Endothelial cell of umbilical vein (primary cell): ENCODE measurements at regions not wholly inside any gene's neighbourhood (a gene's known extent, or its start where the extent isn't known, plus 50 kb on each side); places are given as distances from the start of the nearest gene placed in this dataset.

Experiments used
- BruUV-seq: library from RNA; stranded (reverse); fragments of 400-500 nt; replicated peaks from 2 replicates; lab custom pipeline; 2021; lab: Mats Ljungman, UMichigan
- CTCF ChIA-PET: fragments of 300-600, 350-600 bp; sonication (Branson Sonifier 250); formaldehyde crosslinking; loops from one replicate; lab custom pipeline; 2021; ENCODE audit warnings: antibody characterized with exemption, inconsistent platforms; lab: Charles Lee
- POLR2A ChIA-PET: fragments of 300-600, 350-600 bp; sonication (Branson Sonifier 250); formaldehyde crosslinking; loops from one replicate; lab custom pipeline; 2021; ENCODE audit warnings: antibody characterized with exemption, inconsistent platforms; lab: Charles Lee
- DNase-seq: peaks from one replicate; pipeline ENCODE4 v3.0.0-alpha.2; 2011; ENCODE audit warnings: low read depth, low spot score
- FAIRE-seq: peaks from 2 replicates; lab custom pipeline; 2011; peaks lifted over from hg19 to GRCh38; lab: Jason Lieb, UNC
- H2AFZ ChIP-seq: 2 replicates; pipeline ENCODE4 v1.6.0; 2012; ENCODE audit warnings: low read depth, low read length, control low read depth, inconsistent platforms
- H3K27ac ChIP-seq: 2 replicates; pipeline ENCODE4 v1.5.1; 2011; ENCODE audit warnings: low read depth, mild to moderate bottlenecking, control low read depth, low read length, moderate library complexity; ENCODE audit not compliant: insufficient read depth
- H3K27me3 ChIP-seq, 2 experiments: 2 replicates each; pipeline versions ENCODE4 v1.6.0 to v1.6.1; 2011; ENCODE audit warnings: low read length in 2 of 2, mixed read lengths in 1 of 2; ENCODE audit not compliant: control insufficient read depth in 2 of 2, insufficient read depth in 2 of 2
- H3K36me3 ChIP-seq, 2 experiments: 2 replicates in 1 of 2; 3 replicates in 1 of 2; pipeline ENCODE4 v1.5.1; 2011; ENCODE audit warnings: low read length in 2 of 2, mild to moderate bottlenecking in 1 of 2, moderate library complexity in 1 of 2; ENCODE audit not compliant: control insufficient read depth in 2 of 2, insufficient read depth in 2 of 2; ENCODE audit errors: extremely low read depth in 1 of 2
- H3K4me1 ChIP-seq: 3 replicates; pipeline ENCODE4 v1.5.1; 2011; ENCODE audit warnings: mild to moderate bottlenecking, low read length; ENCODE audit not compliant: control insufficient read depth, insufficient read depth; ENCODE audit errors: extremely low read depth
- H3K4me2 ChIP-seq: 2 replicates; pipeline ENCODE4 v1.6.1; 2011; ENCODE audit warnings: low read length, control low read depth, mixed read lengths; ENCODE audit not compliant: insufficient read depth
- H3K4me3 ChIP-seq, 3 experiments: fragments of 200-600 bp in 1 of 3; sonication (generic), shearing (Covaris generic) in 1 of 3; replicated peaks in 1 of 3; 2 replicates each; pipeline ENCODE4 v1.5.1; 2011 to 2016; ENCODE audit warnings: control low read depth in 3 of 3, low read length in 3 of 3, mild to moderate bottlenecking in 2 of 3, inconsistent platforms in 1 of 3, low read depth in 1 of 3, moderate library complexity in 1 of 3; ENCODE audit not compliant: insufficient read depth in 1 of 3
- H3K79me2 ChIP-seq: 2 replicates; pipeline ENCODE4 v1.6.0; 2012; ENCODE audit warnings: low read length, inconsistent platforms; ENCODE audit not compliant: control insufficient read depth, insufficient read depth
- H3K9ac ChIP-seq: replicated peaks from 2 replicates; pipeline ENCODE3; 2011; ENCODE audit warnings: low read length, control low read depth; ENCODE audit not compliant: insufficient read depth; ENCODE audit errors: extremely low read depth
- H3K9me1 ChIP-seq: replicated peaks from 3 replicates; pipeline ENCODE4 v1.6.0; 2011; ENCODE audit warnings: mild to moderate bottlenecking, low read length; ENCODE audit not compliant: control insufficient read depth, insufficient read depth; ENCODE audit errors: extremely low read depth
- H3K9me3 ChIP-seq: replicated peaks from 2 replicates; pipeline ENCODE4 v1.5.1; 2012; ENCODE audit warnings: low read length, inconsistent platforms; ENCODE audit not compliant: control insufficient read depth, insufficient read depth
- H4K20me1 ChIP-seq: replicated peaks from 2 replicates; pipeline ENCODE3; 2011; ENCODE audit warnings: mild to moderate bottlenecking, low read length; ENCODE audit not compliant: control insufficient read depth, insufficient read depth; ENCODE audit errors: extremely low read depth
- EZH2 ChIP-seq: IDR thresholded peaks from 2 replicates; pipeline ENCODE4 v1.6.1; 2012; ENCODE audit warnings: borderline replicate concordance, low read depth, mild to moderate bottlenecking, moderate library complexity, low read length, inconsistent platforms; ENCODE audit not compliant: severe bottlenecking
- FOS ChIP-seq: IDR thresholded peaks from 2 replicates; pipeline ENCODE4 v1.6.1; 2011; ENCODE audit warnings: mild to moderate bottlenecking, low read length, moderate library complexity, borderline replicate concordance; ENCODE audit not compliant: insufficient read depth
- GATA2 ChIP-seq: IDR thresholded peaks from 2 replicates; pipeline ENCODE4 v1.7.0; 2011; ENCODE audit warnings: low read depth, mild to moderate bottlenecking, moderate library complexity, mixed read lengths, low read length; ENCODE audit not compliant: insufficient read length, insufficient read depth
- JUN ChIP-seq: IDR thresholded peaks from 2 replicates; pipeline ENCODE4 v1.6.1; 2011; ENCODE audit warnings: borderline replicate concordance, low read depth; ENCODE audit not compliant: insufficient read length, insufficient read depth
- MAX ChIP-seq: IDR thresholded peaks from 2 replicates; pipeline ENCODE4 v1.6.1; 2011; ENCODE audit not compliant: insufficient read depth, insufficient read length
- MYC ChIP-seq: IDR thresholded peaks from one replicate; pipeline ENCODE4 v1.6.1; 2011; ENCODE audit warnings: mild to moderate bottlenecking, low read depth, low read length
- POLR2A ChIP-seq: IDR thresholded peaks from 2 replicates; pipeline ENCODE4 v1.6.1; 2012; ENCODE audit warnings: low read depth, mild to moderate bottlenecking, control low read depth, low read length
- POLR2AphosphoS5 ChIP-seq: IDR thresholded peaks from 2 replicates; pipeline ENCODE4 v1.6.1; 2012; ENCODE audit warnings: low read depth, mild to moderate bottlenecking, control low read depth, low read length, moderate library complexity; ENCODE audit not compliant: insufficient read depth
- dilution Hi-C: fragments of 300-500 bp; cut with MboI; formaldehyde crosslinking; loops from one replicate; pipeline ENCODE4 v1.15.0; 2019; ENCODE audit warnings: low sequenced_read_pairs; ENCODE audit not compliant: extremely low pct_ligation_motif_present
- intact Hi-C: fragments of 100-400 bp; cut with micrococcal nuclease; formaldehyde crosslinking; loops from one replicate; pipeline ENCODE4 v1.10.0; 2022
- TF ChIP-seq, protein P1 (sequence below), 2 donors: IDR thresholded peaks; 1 replicate in 1 of 2; 2 replicates in 1 of 2; pipeline ENCODE4 v1.5.1; 2011; ENCODE audit warnings: low read length in 2 of 2, mild to moderate bottlenecking in 2 of 2, moderate library complexity in 2 of 2, control low read depth in 1 of 2, inconsistent platforms in 1 of 2, low read depth in 1 of 2; ENCODE audit not compliant: insufficient read depth in 1 of 2; ENCODE audit errors: extremely low read depth in 1 of 2

GRCh38 chr1:91601554-91602376 lies 101.1 kb downstream of the CDC7 start:
- no peaks in the 10 kb centered on the region for H3K36me3 ChIP-seq
- intact Hi-C loops: no loop called here
- ChIA-PET CTCF (interaction anchor here (0.8 kb wide), 1 partner anchor 8 kb away, joined by 3 read pairs; no protein-coding TSS in a partner anchor), POLR2A (no interaction called here)
- H3K4me2 ChIP-seq: no peak overlapping the region
- no peak overlapping the region for H3K4me3 ChIP-seq
- no peak overlapping the region for H2AFZ ChIP-seq
- TF ChIP-seq EZH2: no peak
- no peak for TF ChIP-seq FOS
- TF ChIP-seq POLR2AphosphoS5: no peak
- no peak for TF ChIP-seq GATA2
- TF ChIP-seq MYC: no peak
- no peak for TF ChIP-seq POLR2A
- no peak for TF ChIP-seq JUN
- TF ChIP-seq MAX: no peak
- TF ChIP-seq, protein P1, sequence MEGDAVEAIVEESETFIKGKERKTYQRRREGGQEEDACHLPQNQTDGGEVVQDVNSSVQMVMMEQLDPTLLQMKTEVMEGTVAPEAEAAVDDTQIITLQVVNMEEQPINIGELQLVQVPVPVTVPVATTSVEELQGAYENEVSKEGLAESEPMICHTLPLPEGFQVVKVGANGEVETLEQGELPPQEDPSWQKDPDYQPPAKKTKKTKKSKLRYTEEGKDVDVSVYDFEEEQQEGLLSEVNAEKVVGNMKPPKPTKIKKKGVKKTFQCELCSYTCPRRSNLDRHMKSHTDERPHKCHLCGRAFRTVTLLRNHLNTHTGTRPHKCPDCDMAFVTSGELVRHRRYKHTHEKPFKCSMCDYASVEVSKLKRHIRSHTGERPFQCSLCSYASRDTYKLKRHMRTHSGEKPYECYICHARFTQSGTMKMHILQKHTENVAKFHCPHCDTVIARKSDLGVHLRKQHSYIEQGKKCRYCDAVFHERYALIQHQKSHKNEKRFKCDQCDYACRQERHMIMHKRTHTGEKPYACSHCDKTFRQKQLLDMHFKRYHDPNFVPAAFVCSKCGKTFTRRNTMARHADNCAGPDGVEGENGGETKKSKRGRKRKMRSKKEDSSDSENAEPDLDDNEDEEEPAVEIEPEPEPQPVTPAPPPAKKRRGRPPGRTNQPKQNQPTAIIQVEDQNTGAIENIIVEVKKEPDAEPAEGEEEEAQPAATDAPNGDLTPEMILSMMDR (IDR thresholded peaks at IDR 0.05; ENCODE audit: extremely low read depth in 1 of 2, insufficient read depth in 1 of 2, low read depth in 1 of 2, low read length in 2 of 2): no peak
- BruUV-seq: no TSS peak
- H3K9ac ChIP-seq: no peak overlapping the region
- no peaks in the 10 kb centered on the region for H3K9me3 ChIP-seq
- dilution Hi-C loops: no loop called here
- H3K4me1 ChIP-seq: no peaks in the 10 kb centered on the region
- FAIRE-seq: no peak
- H3K27me3 ChIP-seq: no peaks in the 10 kb centered on the region
- no peak overlapping the region for H3K27ac ChIP-seq
- no peaks in the 10 kb centered on the region for H3K79me2 ChIP-seq
- no peaks in the 10 kb centered on the region for H3K9me1 ChIP-seq
- no peaks in the 10 kb centered on the region for H4K20me1 ChIP-seq
- no peak for DNase-seq
